HFF-Myc (cell line): ENCODE measurements at regions not wholly inside any gene's neighbourhood (a gene's known extent, or its start where the extent isn't known, plus 50 kb on each side); places are given as distances from the start of the nearest gene placed in this dataset.

Source experiments
- DNase-seq: peaks from one replicate; pipeline ENCODE4 v3.0.0-alpha.2; 2011; ENCODE audit warnings: low read depth; ENCODE audit errors: extremely low read depth
- H3K4me3 ChIP-seq: replicated peaks from 2 replicates; pipeline ENCODE4 v1.5.1; 2011; ENCODE audit warnings: low read depth, mild to moderate bottlenecking, control low read depth, low read length
- CTCF ChIP-seq: IDR thresholded peaks from 2 replicates; pipeline ENCODE4 v1.5.1; 2012; ENCODE audit warnings: mild to moderate bottlenecking, low read depth, low read length, control low read depth; ENCODE audit errors: missing control alignments

- TF ChIP-seq CTCF = no peak
- no peak for DNase-seq
- no peak overlapping the region for H3K4me3 ChIP-seq
Observed at GRCh38 chr5:109942646-109943045, 252.9 kb downstream of the MAN2A1 start.

- DNase-seq = no peak
- no peak for TF ChIP-seq CTCF
- H3K4me3 ChIP-seq = no peak overlapping the region
Observed at GRCh38 chr5:109943701-109944235, 254.0 kb downstream of the MAN2A1 start.

- no peak overlapping the region for H3K4me3 ChIP-seq
- TF ChIP-seq CTCF = no peak
- DNase-seq = no peak
Observed at GRCh38 chr5:109944461-109944860, 254.7 kb downstream of the MAN2A1 start.

GRCh38 chr5:109945097-109945678, 255.5 kb downstream of the MAN2A1 start:
- DNase-seq = no peak
- no peak overlapping the region for H3K4me3 ChIP-seq
- TF ChIP-seq CTCF = no peak

- no peak for TF ChIP-seq CTCF
- H3K4me3 ChIP-seq = no peak overlapping the region
- no peak for DNase-seq
Observed at GRCh38 chr5:109945723-109946480, 256.2 kb downstream of the MAN2A1 start.

- no peak for DNase-seq
- H3K4me3 ChIP-seq = no peak overlapping the region
- TF ChIP-seq CTCF = no peak
Observed at GRCh38 chr5:109946610-109947009, 256.9 kb downstream of the MAN2A1 start.
